WTC11 (cell line): ENCODE measurements at regions not wholly inside any gene's neighbourhood (a gene's known extent, or its start where the extent isn't known, plus 50 kb on each side); places are given as distances from the start of the nearest gene placed in this dataset.

Source experiments
- ATAC-seq: fragments of 200-7000 bp; cut with Tn5 transposase; 2 replicates; pipeline ENCODE4 v1.10.0; 2021; ENCODE audit warnings: mild to moderate bottlenecking, moderate library complexity
- CTCF ChIA-PET: fragments of 300-600 bp; sonication (Branson Sonifier 250); formaldehyde crosslinking; loops from one replicate; lab custom pipeline; 2021; ENCODE audit warnings: antibody characterized with exemption; lab: Charles Lee
- POLR2A ChIA-PET: fragments of 350-600 bp; sonication (Branson Sonifier 250); formaldehyde crosslinking; loops from one replicate; lab custom pipeline; 2021; ENCODE audit warnings: antibody characterized with exemption; lab: Charles Lee
- DNase-seq: peaks from one replicate; pipeline ENCODE4 v3.0.0; 2021; ENCODE audit warnings: low spot score
- H3K27ac Mint-ChIP-seq: 2 replicates; pipeline ENCODE4 v1.8.0; 2021; ENCODE audit warnings: mixed read lengths
- H3K27me3 Mint-ChIP-seq: 2 replicates; pipeline ENCODE4 v1.8.0; 2021; ENCODE audit warnings: low read depth, mild to moderate bottlenecking, moderate library complexity, mixed read lengths
- H3K36me3 Mint-ChIP-seq: 2 replicates; pipeline ENCODE4 v1.8.0; 2021; ENCODE audit warnings: mixed read lengths
- H3K4me1 Mint-ChIP-seq: 2 replicates; pipeline ENCODE4 v1.8.0; 2022; ENCODE audit warnings: mixed read lengths
- H3K4me3 Mint-ChIP-seq: 2 replicates; pipeline ENCODE4 v1.8.0; 2021; ENCODE audit warnings: mild to moderate bottlenecking, moderate library complexity, mixed read lengths
- H3K9me3 Mint-ChIP-seq: 2 replicates; pipeline ENCODE4 v1.8.0; 2021; ENCODE audit warnings: mixed read lengths
- CDX4 ChIP-seq: fragments of 250-450 bp; sonication (Bioruptor Pico); IDR thresholded peaks from 2 replicates; pipeline ENCODE4 v1.9.0; 2021; ENCODE audit warnings: moderate library complexity, mild to moderate bottlenecking, inconsistent platforms, borderline replicate concordance
- E2F5 ChIP-seq: sonication (generic); formaldehyde crosslinking; IDR thresholded peaks from 2 replicates; pipeline ENCODE4 v1.8.1; 2022; ENCODE audit warnings: mild to moderate bottlenecking, moderate library complexity, missing genetic modification reagents
- FOXJ3 ChIP-seq: sonication (generic); formaldehyde crosslinking; IDR thresholded peaks from 2 replicates; pipeline ENCODE4 v1.9.0; 2021; ENCODE audit warnings: missing genetic modification reagents, mild to moderate bottlenecking, borderline replicate concordance
- FOXP1 ChIP-seq: sonication (generic); formaldehyde crosslinking; IDR thresholded peaks from 2 replicates; pipeline ENCODE4 v1.8.0; 2022; ENCODE audit warnings: missing genetic modification reagents, mild to moderate bottlenecking, moderate library complexity, borderline replicate concordance
- GTF2I ChIP-seq: fragments of 250-450 bp; sonication (Bioruptor Pico); conservative IDR thresholded peaks from 2 replicates; pipeline ENCODE4 v1.4.0; 2021; ENCODE audit warnings: mild to moderate bottlenecking
- HMGA2 ChIP-seq: fragments of 250-450 bp; sonication (Bioruptor Pico); IDR thresholded peaks from 2 replicates; pipeline ENCODE4 v1.4.0; 2021; ENCODE audit warnings: mild to moderate bottlenecking, moderate library complexity
- JAZF1 ChIP-seq: fragments of 250-450 bp; sonication (Bioruptor Pico); IDR thresholded peaks from 2 replicates; pipeline ENCODE4 v1.9.0; 2021; ENCODE audit warnings: moderate library complexity, mild to moderate bottlenecking, inconsistent platforms
- MAX ChIP-seq: sonication (generic); formaldehyde crosslinking; IDR thresholded peaks from 2 replicates; pipeline ENCODE4 v1.8.0; 2022; ENCODE audit warnings: mild to moderate bottlenecking, missing genetic modification reagents
- NR2C2 ChIP-seq: sonication (generic); formaldehyde crosslinking; IDR thresholded peaks from 2 replicates; pipeline ENCODE4 v1.8.0; 2022; ENCODE audit warnings: mild to moderate bottlenecking, missing genetic modification reagents
- NR3C1 ChIP-seq: sonication (generic); formaldehyde crosslinking; conservative IDR thresholded peaks from 2 replicates; pipeline ENCODE4 v1.8.1; 2023; ENCODE audit warnings: low read depth, mild to moderate bottlenecking, missing genetic modification reagents
- OVOL2 ChIP-seq: fragments of 250-450 bp; sonication (Bioruptor Pico); IDR thresholded peaks from 2 replicates; pipeline ENCODE4 v1.9.0; 2021; ENCODE audit warnings: mild to moderate bottlenecking, borderline replicate concordance
- RORB ChIP-seq: fragments of 250-450 bp; sonication (Bioruptor Pico); IDR thresholded peaks from 2 replicates; pipeline ENCODE4 v1.9.0; 2021; ENCODE audit warnings: mild to moderate bottlenecking
- SOX15 ChIP-seq: fragments of 250-450 bp; sonication (Bioruptor Pico); IDR thresholded peaks from 2 replicates; pipeline ENCODE4 v1.9.0; 2021; ENCODE audit warnings: mild to moderate bottlenecking
- TCF7 ChIP-seq: sonication (generic); formaldehyde crosslinking; IDR thresholded peaks from 2 replicates; pipeline ENCODE4 v1.8.0; 2022; ENCODE audit warnings: mild to moderate bottlenecking, low read depth, missing genetic modification reagents, moderate library complexity
- TEAD1 ChIP-seq: sonication (generic); formaldehyde crosslinking; IDR thresholded peaks from 2 replicates; pipeline ENCODE4 v1.8.0; 2022; ENCODE audit warnings: mild to moderate bottlenecking, missing genetic modification reagents
- ZBTB21 ChIP-seq: sonication (generic); formaldehyde crosslinking; IDR thresholded peaks from 2 replicates; pipeline ENCODE4 v1.8.1; 2023; ENCODE audit warnings: mild to moderate bottlenecking, missing genetic modification reagents, borderline replicate concordance
- ZNF671 ChIP-seq: fragments of 250-450 bp; sonication (Bioruptor Pico); IDR thresholded peaks from 2 replicates; pipeline ENCODE4 v1.8.0; 2021; ENCODE audit warnings: mild to moderate bottlenecking
- TF ChIP-seq, protein P1 (sequence below): sonication (generic); formaldehyde crosslinking; IDR thresholded peaks from 2 replicates; pipeline ENCODE4 v1.8.1; 2023; ENCODE audit warnings: mild to moderate bottlenecking, moderate library complexity, missing genetic modification reagents
- TF ChIP-seq, protein P2 (sequence below): sonication (generic); formaldehyde crosslinking; IDR thresholded peaks from 2 replicates; pipeline ENCODE4 v1.8.1; 2022; ENCODE audit warnings: mild to moderate bottlenecking, missing genetic modification reagents, moderate library complexity, borderline replicate concordance
- TF ChIP-seq, protein P3 (sequence below): sonication (generic); formaldehyde crosslinking; IDR thresholded peaks from 2 replicates; pipeline ENCODE4 v1.8.0; 2023; ENCODE audit warnings: mild to moderate bottlenecking, missing genetic modification reagents

- TF ChIP-seq, protein P1, sequence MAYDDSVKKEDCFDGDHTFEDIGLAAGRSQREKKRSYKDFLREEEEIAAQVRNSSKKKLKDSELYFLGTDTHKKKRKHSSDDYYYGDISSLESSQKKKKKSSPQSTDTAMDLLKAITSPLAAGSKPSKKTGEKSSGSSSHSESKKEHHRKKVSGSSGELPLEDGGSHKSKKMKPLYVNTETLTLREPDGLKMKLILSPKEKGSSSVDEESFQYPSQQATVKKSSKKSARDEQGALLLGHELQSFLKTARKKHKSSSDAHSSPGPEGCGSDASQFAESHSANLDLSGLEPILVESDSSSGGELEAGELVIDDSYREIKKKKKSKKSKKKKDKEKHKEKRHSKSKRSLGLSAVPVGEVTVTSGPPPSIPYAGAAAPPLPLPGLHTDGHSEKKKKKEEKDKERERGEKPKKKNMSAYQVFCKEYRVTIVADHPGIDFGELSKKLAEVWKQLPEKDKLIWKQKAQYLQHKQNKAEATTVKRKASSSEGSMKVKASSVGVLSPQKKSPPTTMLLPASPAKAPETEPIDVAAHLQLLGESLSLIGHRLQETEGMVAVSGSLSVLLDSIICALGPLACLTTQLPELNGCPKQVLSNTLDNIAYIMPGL (CRISPR knock-in tag) = no peak
- TF ChIP-seq RORB (CRISPR knock-in tag) (no peak), NR3C1 (CRISPR knock-in tag) (no peak)
These were observed 578.6 kb downstream of the PCDH7 start (continued) for GRCh38 chr4:31298737-31299136.

GRCh38 chr4:31307029-31307428 is 586.9 kb downstream of the PCDH7 start:
- Mint-ChIP-seq H3K9me3 (no peaks in the 10 kb centered on the region), H3K4me3 (no peak overlapping the region), H3K36me3 (no peaks in the 10 kb centered on the region), H3K27ac (no peak overlapping the region), H3K27me3 (no peaks in the 10 kb centered on the region; the same call in 1 of the 2 replicates), H3K4me1 (peaks cover 13% of the 10 kb centered on the region)
- TF ChIP-seq, protein P2, sequence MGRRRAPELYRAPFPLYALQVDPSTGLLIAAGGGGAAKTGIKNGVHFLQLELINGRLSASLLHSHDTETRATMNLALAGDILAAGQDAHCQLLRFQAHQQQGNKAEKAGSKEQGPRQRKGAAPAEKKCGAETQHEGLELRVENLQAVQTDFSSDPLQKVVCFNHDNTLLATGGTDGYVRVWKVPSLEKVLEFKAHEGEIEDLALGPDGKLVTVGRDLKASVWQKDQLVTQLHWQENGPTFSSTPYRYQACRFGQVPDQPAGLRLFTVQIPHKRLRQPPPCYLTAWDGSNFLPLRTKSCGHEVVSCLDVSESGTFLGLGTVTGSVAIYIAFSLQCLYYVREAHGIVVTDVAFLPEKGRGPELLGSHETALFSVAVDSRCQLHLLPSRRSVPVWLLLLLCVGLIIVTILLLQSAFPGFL (CRISPR knock-in tag) = no peak
- TF ChIP-seq NR2C2 (no peak), TCF7 (CRISPR knock-in tag) (no peak), FOXJ3 (CRISPR knock-in tag) (no peak), SOX15 (CRISPR knock-in tag) (no peak), MAX (CRISPR knock-in tag) (no peak), CDX4 (no peak), E2F5 (CRISPR knock-in tag) (no peak)
- ATAC-seq (no peak), DNase-seq (no peak)
- ChIA-PET CTCF (no interaction called here), POLR2A (no interaction called here)

GRCh38 chr4:31324814-31325213 is 604.6 kb downstream of the PCDH7 start:
- no peak for DNase-seq
- no peaks in the 10 kb centered on the region for H3K36me3 Mint-ChIP-seq
- TF ChIP-seq OVOL2 (no peak), RORB (CRISPR knock-in tag) (no peak), E2F5 (CRISPR knock-in tag) (no peak), ZBTB21 (no peak), TEAD1 (CRISPR knock-in tag) (no peak), HMGA2 (CRISPR knock-in tag) (no peak), FOXP1 (no peak), GTF2I (CRISPR knock-in tag) (no peak), JAZF1 (CRISPR knock-in tag) (no peak), ZNF671 (no peak), FOXJ3 (CRISPR knock-in tag) (no peak)
- TF ChIP-seq, protein P3, sequence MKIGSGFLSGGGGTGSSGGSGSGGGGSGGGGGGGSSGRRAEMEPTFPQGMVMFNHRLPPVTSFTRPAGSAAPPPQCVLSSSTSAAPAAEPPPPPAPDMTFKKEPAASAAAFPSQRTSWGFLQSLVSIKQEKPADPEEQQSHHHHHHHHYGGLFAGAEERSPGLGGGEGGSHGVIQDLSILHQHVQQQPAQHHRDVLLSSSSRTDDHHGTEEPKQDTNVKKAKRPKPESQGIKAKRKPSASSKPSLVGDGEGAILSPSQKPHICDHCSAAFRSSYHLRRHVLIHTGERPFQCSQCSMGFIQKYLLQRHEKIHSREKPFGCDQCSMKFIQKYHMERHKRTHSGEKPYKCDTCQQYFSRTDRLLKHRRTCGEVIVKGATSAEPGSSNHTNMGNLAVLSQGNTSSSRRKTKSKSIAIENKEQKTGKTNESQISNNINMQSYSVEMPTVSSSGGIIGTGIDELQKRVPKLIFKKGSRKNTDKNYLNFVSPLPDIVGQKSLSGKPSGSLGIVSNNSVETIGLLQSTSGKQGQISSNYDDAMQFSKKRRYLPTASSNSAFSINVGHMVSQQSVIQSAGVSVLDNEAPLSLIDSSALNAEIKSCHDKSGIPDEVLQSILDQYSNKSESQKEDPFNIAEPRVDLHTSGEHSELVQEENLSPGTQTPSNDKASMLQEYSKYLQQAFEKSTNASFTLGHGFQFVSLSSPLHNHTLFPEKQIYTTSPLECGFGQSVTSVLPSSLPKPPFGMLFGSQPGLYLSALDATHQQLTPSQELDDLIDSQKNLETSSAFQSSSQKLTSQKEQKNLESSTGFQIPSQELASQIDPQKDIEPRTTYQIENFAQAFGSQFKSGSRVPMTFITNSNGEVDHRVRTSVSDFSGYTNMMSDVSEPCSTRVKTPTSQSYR (CRISPR knock-in tag) = no peak
- TF ChIP-seq, all 79 proteins: peak for 0
- Mint-ChIP-seq H3K4me1 (no peaks in the 10 kb centered on the region), H3K27me3 (no peaks in the 10 kb centered on the region), H3K27ac (no peak overlapping the region), H3K9me3 (no peaks in the 10 kb centered on the region; the same call in 1 of the 2 replicates), H3K4me3 (no peak overlapping the region)
- POLR2A ChIA-PET = no interaction called here
- CTCF ChIA-PET = no interaction called here
- no peak for ATAC-seq
